PC-3 (cell line): ENCODE measurements at regions not wholly inside any gene's neighbourhood (a gene's known extent, or its start where the extent isn't known, plus 50 kb on each side); places are given as distances from the start of the nearest gene placed in this dataset.

Experiments used
- ATAC-seq: fragments of 200-7000 bp; cut with Tn5 transposase; 2 replicates; pipeline ENCODE4 v1.9.1; 2020; ENCODE audit warnings: mild to moderate bottlenecking, moderate library complexity
- BruUV-seq: library from RNA; stranded (reverse); fragments of 400-500 nt; replicated peaks from 2 replicates; lab custom pipeline; 2021; lab: Mats Ljungman, UMichigan
- CTCF ChIA-PET: fragments of 300-600 bp; sonication (Branson Sonifier 250); formaldehyde crosslinking; loops from one replicate; lab custom pipeline; 2022; ENCODE audit warnings: antibody characterized with exemption; lab: Charles Lee
- POLR2A ChIA-PET: fragments of 300-600 bp; sonication (Branson Sonifier 250); formaldehyde crosslinking; loops from one replicate; lab custom pipeline; 2022; ENCODE audit warnings: antibody characterized with exemption; ENCODE audit not compliant: unreplicated experiment; lab: Charles Lee
- DNase-seq: peaks from one replicate; pipeline ENCODE4 v3.0.0-alpha.2; 2015
- H2AFZ ChIP-seq: fragments of 300-600 bp; sonication (generic); 2 replicates; pipeline ENCODE4 v1.6.0; 2016; ENCODE audit warnings: antibody characterized with exemption, low read length
- H3F3A ChIP-seq: fragments of 300-600 bp; sonication (generic); one replicate; pipeline ENCODE4 v1.6.0; 2017; ENCODE audit warnings: antibody characterized with exemption, low read length, control low read depth, mild to moderate bottlenecking; ENCODE audit not compliant: unreplicated experiment
- H3K27ac ChIP-seq: fragments of 300-600 bp; sonication (generic); 2 replicates; pipeline ENCODE4 v1.5.1; 2016; ENCODE audit warnings: mild to moderate bottlenecking, low read length
- H3K27me3 ChIP-seq: fragments of 300-600 bp; sonication (generic); 2 replicates; pipeline ENCODE4 v1.6.1; 2016; ENCODE audit warnings: low read length, mixed read lengths
- H3K36me3 ChIP-seq: fragments of 300-600 bp; sonication (generic); 2 replicates; pipeline ENCODE4 v1.6.1; 2016; ENCODE audit warnings: low read depth, mixed run types, low read length, mixed read lengths
- H3K4me1 ChIP-seq: fragments of 300-600 bp; sonication (generic); 2 replicates; pipeline ENCODE4 v1.5.1; 2016; ENCODE audit warnings: low read length; ENCODE audit not compliant: insufficient read depth
- H3K4me2 ChIP-seq: fragments of 300-600 bp; sonication (generic); 2 replicates; pipeline ENCODE4 v1.6.0; 2016; ENCODE audit warnings: low read length
- H3K4me3 ChIP-seq: fragments of 300-600 bp; sonication (generic); 2 replicates; pipeline ENCODE4 v1.5.1; 2016; ENCODE audit warnings: mild to moderate bottlenecking, low read length, mixed read lengths
- H3K79me2 ChIP-seq: fragments of 300-600 bp; sonication (generic); 2 replicates; pipeline ENCODE4 v1.6.1; 2017; ENCODE audit warnings: low read length, mixed read lengths
- H3K9ac ChIP-seq: fragments of 300-600 bp; sonication (generic); 2 replicates; pipeline ENCODE4 v1.6.0; 2016; ENCODE audit warnings: mild to moderate bottlenecking, low read length
- H3K9me2 ChIP-seq: fragments of 300-600 bp; sonication (generic); replicated peaks from 2 replicates; pipeline ENCODE4 v1.6.1; 2016; ENCODE audit warnings: mixed run types, low read length, mixed read lengths
- H3K9me3 ChIP-seq: fragments of 300-600 bp; sonication (generic); 2 replicates; pipeline ENCODE4 v1.6.1; 2016; ENCODE audit warnings: low read length, mixed read lengths
- H4K20me1 ChIP-seq: fragments of 300-600 bp; sonication (generic); 2 replicates; pipeline ENCODE4 v1.6.1; 2016; ENCODE audit warnings: low read length, mixed read lengths
- CTCF ChIP-seq: fragments of 300-600 bp; sonication (generic); conservative IDR thresholded peaks from 2 replicates; pipeline ENCODE4 v1.5.1; 2017; ENCODE audit warnings: antibody characterized with exemption, low read depth, mild to moderate bottlenecking, low read length
- EZH2 ChIP-seq: fragments of 300-600 bp; sonication (generic); IDR thresholded peaks from one replicate; pipeline ENCODE4 v1.6.1; 2017; ENCODE audit warnings: antibody characterized with exemption, mild to moderate bottlenecking, low read length; ENCODE audit not compliant: unreplicated experiment
- EZH2phosphoT487 ChIP-seq: fragments of 300-600 bp; sonication (generic); IDR thresholded peaks from 2 replicates; pipeline ENCODE4 v1.6.1; 2018; ENCODE audit warnings: mild to moderate bottlenecking, antibody characterized with exemption, low read length, borderline replicate concordance
- intact Hi-C: fragments of 100-400 bp; cut with micrococcal nuclease; formaldehyde crosslinking; loops from 2 replicates; pipeline ENCODE4 v1.9.0; 2023

DNA sequence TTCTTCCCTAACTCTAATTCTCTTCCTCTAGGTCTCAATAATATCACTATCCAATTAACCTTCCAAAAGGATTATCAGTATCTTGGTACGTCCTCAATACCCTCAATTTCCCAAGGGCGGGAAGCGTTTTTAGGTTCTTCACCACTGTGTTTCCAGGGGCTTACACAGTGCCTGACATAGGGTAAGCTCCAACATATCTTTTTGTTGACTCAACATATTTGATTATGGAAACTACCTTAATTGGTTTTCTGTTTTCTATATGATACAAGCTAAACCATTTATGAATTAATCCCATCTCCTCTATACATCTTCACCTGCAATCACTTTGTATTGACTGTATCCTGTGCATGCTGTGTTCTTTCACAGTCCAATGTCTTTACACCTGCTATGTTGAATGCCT, 987.3 kb downstream of the GRID1 start:
- intact Hi-C loops = no loop called here

DNA sequence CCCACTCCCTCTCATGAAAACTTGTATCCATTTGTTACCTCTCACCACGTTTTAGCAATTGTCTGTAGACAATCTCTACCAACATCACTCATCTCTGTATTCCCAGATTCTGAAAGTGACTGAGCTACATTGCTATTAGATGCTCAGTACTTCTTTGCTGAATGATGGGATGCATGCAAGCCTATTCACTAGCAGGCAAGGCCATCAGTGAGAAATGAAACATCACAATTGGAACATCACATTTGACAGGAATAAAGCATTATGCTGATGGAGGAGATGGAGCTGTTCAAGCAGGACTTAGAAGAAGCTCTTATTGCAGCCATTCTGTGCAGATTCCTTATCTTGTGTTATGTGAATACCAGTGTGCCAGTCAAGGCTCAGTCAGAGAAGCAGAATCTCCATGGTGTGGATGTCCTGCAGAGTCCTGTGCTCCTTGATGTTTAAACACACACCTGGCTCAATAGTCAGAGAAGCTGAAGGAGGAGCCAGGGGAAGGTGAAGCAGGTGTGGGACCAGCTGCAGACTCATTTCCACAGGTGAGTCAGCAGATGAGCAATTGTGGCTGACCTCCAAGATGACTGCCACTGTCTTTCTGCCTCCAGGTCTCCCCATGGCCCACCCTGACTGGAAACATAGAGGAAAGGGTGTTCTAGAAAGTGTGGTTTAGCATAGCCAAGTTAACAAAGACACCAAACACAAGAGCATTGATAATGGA, 965.5 kb downstream of the GRID1 start:
- TF ChIP-seq EZH2 (no peak), CTCF (no peak), EZH2phosphoT487 (no peak)

More for the DNA sequence above, 987.3 kb downstream of the GRID1 start:
- no peak overlapping the region for H3K9ac ChIP-seq
- DNase-seq = no peak
- no peaks in the 10 kb centered on the region for H3F3A ChIP-seq
- no peak overlapping the region for H3K4me3 ChIP-seq
- no peaks in the 10 kb centered on the region for H3K36me3 ChIP-seq
- no peak for ATAC-seq
- no peaks in the 10 kb centered on the region for H4K20me1 ChIP-seq
- TF ChIP-seq EZH2 (no peak), CTCF (no peak), EZH2phosphoT487 (no peak)
- POLR2A ChIA-PET = no interaction called here
- H3K27ac ChIP-seq = no peak overlapping the region
- CTCF ChIA-PET = no interaction called here
- no peaks in the 10 kb centered on the region for H3K27me3 ChIP-seq
- no peaks in the 10 kb centered on the region for H3K9me2 ChIP-seq
- BruUV-seq = no TSS peak
- no peaks in the 10 kb centered on the region for H3K4me1 ChIP-seq
- H3K4me2 ChIP-seq = no peak overlapping the region
- H3K9me3 ChIP-seq = no peaks in the 10 kb centered on the region
- no peak overlapping the region for H2AFZ ChIP-seq
- H3K79me2 ChIP-seq = no peaks in the 10 kb centered on the region

DNA sequence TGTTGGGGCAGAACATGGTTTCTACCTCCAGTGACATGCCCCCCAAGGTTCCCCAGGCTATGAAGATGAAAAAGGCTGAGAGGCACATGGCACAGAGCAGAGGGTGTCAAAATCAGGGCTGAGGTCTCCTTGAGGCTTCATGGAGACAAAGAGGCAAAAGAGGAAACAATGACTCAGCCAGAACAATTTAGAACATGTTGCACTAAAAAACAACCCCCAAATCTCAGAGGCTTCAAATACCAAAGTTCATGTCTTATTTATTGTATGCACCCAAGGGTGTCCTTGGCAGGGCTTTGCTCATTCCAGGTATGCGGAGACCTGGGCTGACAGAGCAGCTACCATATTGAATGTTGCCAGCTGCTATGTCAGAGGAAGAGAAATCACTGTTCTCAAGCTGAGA, 964.1 kb downstream of the GRID1 start:
- Histone ChIP-seq H3K27ac (no peak overlapping the region), H3K9ac (no peak overlapping the region), H3K36me3 (no peaks in the 10 kb centered on the region), H3K4me1 (no peaks in the 10 kb centered on the region), H4K20me1 (no peaks in the 10 kb centered on the region), H3K79me2 (no peaks in the 10 kb centered on the region), H2AFZ (no peak overlapping the region), H3K4me3 (no peak overlapping the region), H3K27me3 (no peaks in the 10 kb centered on the region), H3K9me3 (no peaks in the 10 kb centered on the region), H3K9me2 (no peaks in the 10 kb centered on the region), H3K4me2 (no peak overlapping the region), H3F3A (no peaks in the 10 kb centered on the region)
- intact Hi-C loops = no loop called here
- TF ChIP-seq CTCF (no peak), EZH2 (no peak), EZH2phosphoT487 (no peak)
- ATAC-seq (no peak), DNase-seq (no peak)
- ChIA-PET POLR2A (no interaction called here), CTCF (no interaction called here)
- BruUV-seq = no TSS peak

More for the DNA sequence above, 965.5 kb downstream of the GRID1 start:
- H3K36me3 ChIP-seq = no peaks in the 10 kb centered on the region
- intact Hi-C loops = no loop called here
- no peak overlapping the region for H2AFZ ChIP-seq
- no peaks in the 10 kb centered on the region for H3K9me3 ChIP-seq
- ChIA-PET CTCF (no interaction called here), POLR2A (no interaction called here)
- no peaks in the 10 kb centered on the region for H3K27me3 ChIP-seq
- H3K9me2 ChIP-seq = no peaks in the 10 kb centered on the region
- H3K4me3 ChIP-seq = no peak overlapping the region
- no TSS peak for BruUV-seq
- ATAC-seq (no peak), DNase-seq (no peak)
- no peak overlapping the region for H3K27ac ChIP-seq
- no peak overlapping the region for H3K9ac ChIP-seq
- H3K4me1 ChIP-seq = no peaks in the 10 kb centered on the region
- no peaks in the 10 kb centered on the region for H4K20me1 ChIP-seq
- no peaks in the 10 kb centered on the region for H3F3A ChIP-seq
- no peaks in the 10 kb centered on the region for H3K79me2 ChIP-seq
- no peak overlapping the region for H3K4me2 ChIP-seq
